Right lobe of liver (tissue), 4 donors: ENCODE measurements at regions not wholly inside any gene's neighbourhood (a gene's known extent, or its start where the extent isn't known, plus 50 kb on each side); places are given as distances from the start of the nearest gene placed in this dataset.

Experiments used
- CTCF ChIP-seq, 4 donors: fragments of 200-600 bp in 3 of 4; fragments of 450-650 bp in 1 of 4; IDR thresholded peaks; one replicate each; pipeline versions ENCODE4 v1.5.1 to v1.8.0; 2016 to 2022; ENCODE audit warnings: antibody characterized with exemption in 4 of 4, mild to moderate bottlenecking in 2 of 4
- POLR2A ChIP-seq: fragments of 450-650 bp; IDR thresholded peaks from one replicate; pipeline ENCODE4 v1.6.1; 2017; ENCODE audit warnings: antibody characterized with exemption, mild to moderate bottlenecking
- donor health status: DM: no; HTN: no; CAD: no.
- donor health status: DM: no; HTN: no; CAD: no.
- donor health status: DM: no; HTN: yes; CAD: no.

- TF ChIP-seq CTCF (IDR thresholded peaks at IDR 0.05) (no peak), POLR2A (no peak)
Measured at GRCh38 chr2:184302506-184302905, 295.8 kb upstream of the ZNF804A start.
